Ishikawa (cell line): ENCODE measurements at regions not wholly inside any gene's neighbourhood (a gene's known extent, or its start where the extent isn't known, plus 50 kb on each side); places are given as distances from the start of the nearest gene placed in this dataset.

ENCODE experiments used
- CEBPB ChIP-seq: IDR thresholded peaks from 2 replicates; pipeline ENCODE4 v1.6.1; 2012
- CREB1 ChIP-seq: IDR thresholded peaks from 2 replicates; pipeline ENCODE4 v1.6.1; 2012; ENCODE audit warnings: low read depth
- EGR1 ChIP-seq: IDR thresholded peaks from 2 replicates; pipeline ENCODE4 v1.6.1; 2012
- EP300 ChIP-seq: IDR thresholded peaks from 2 replicates; pipeline ENCODE4 v1.6.1; 2012; ENCODE audit warnings: borderline replicate concordance
- FOXM1 ChIP-seq: IDR thresholded peaks from 2 replicates; pipeline ENCODE4 v1.6.1; 2012; ENCODE audit warnings: low read depth, borderline replicate concordance
- MAX ChIP-seq: IDR thresholded peaks from 2 replicates; pipeline ENCODE4 v1.6.1; 2012
- NFIC ChIP-seq: IDR thresholded peaks from 2 replicates; pipeline ENCODE4 v1.6.1; 2012
- RAD21 ChIP-seq: IDR thresholded peaks from 2 replicates; pipeline ENCODE4 v1.6.1; 2012; ENCODE audit warnings: low read depth
- TAF1 ChIP-seq: IDR thresholded peaks from 2 replicates; pipeline ENCODE4 v1.6.1; 2012; ENCODE audit warnings: low read depth, mild to moderate bottlenecking
- TCF12 ChIP-seq: IDR thresholded peaks from 2 replicates; pipeline ENCODE4 v1.6.1; 2012; ENCODE audit warnings: low read depth
- TEAD4 ChIP-seq: IDR thresholded peaks from 2 replicates; pipeline ENCODE4 v1.6.1; 2012
- YY1 ChIP-seq: IDR thresholded peaks from 2 replicates; pipeline ENCODE4 v1.6.1; 2012; ENCODE audit warnings: low read depth
- ZBTB7A ChIP-seq: IDR thresholded peaks from 2 replicates; pipeline ENCODE4 v1.6.1; 2012; ENCODE audit warnings: low read depth
- TF ChIP-seq, protein P1 (sequence below): IDR thresholded peaks from 2 replicates; pipeline ENCODE4 v1.6.1; 2012; ENCODE audit warnings: low read depth, mild to moderate bottlenecking
- TF ChIP-seq, protein P2 (sequence below): IDR thresholded peaks from 2 replicates; pipeline ENCODE4 v1.6.1; 2012

DNA sequence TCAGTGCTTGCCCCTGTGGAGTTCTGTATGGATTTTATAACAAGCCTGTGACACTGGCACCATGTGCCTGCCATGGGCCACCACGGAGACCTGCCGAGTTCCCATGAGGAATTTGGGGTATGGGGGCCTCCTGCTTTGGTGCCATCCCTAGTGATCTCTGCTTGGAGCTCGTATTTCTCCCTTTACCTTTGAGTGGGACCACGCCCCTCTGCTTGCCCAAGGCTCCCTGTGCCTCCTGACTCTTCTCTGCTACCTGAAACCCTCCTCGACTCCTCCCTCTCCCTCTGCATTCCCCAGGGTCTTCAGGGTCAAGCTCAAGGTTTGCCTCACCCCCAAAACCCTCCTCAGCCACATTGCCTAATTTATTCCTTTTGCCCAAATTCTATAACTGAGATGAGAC lies 225.0 kb downstream of the BUB3 start:
- TF ChIP-seq, protein P1, sequence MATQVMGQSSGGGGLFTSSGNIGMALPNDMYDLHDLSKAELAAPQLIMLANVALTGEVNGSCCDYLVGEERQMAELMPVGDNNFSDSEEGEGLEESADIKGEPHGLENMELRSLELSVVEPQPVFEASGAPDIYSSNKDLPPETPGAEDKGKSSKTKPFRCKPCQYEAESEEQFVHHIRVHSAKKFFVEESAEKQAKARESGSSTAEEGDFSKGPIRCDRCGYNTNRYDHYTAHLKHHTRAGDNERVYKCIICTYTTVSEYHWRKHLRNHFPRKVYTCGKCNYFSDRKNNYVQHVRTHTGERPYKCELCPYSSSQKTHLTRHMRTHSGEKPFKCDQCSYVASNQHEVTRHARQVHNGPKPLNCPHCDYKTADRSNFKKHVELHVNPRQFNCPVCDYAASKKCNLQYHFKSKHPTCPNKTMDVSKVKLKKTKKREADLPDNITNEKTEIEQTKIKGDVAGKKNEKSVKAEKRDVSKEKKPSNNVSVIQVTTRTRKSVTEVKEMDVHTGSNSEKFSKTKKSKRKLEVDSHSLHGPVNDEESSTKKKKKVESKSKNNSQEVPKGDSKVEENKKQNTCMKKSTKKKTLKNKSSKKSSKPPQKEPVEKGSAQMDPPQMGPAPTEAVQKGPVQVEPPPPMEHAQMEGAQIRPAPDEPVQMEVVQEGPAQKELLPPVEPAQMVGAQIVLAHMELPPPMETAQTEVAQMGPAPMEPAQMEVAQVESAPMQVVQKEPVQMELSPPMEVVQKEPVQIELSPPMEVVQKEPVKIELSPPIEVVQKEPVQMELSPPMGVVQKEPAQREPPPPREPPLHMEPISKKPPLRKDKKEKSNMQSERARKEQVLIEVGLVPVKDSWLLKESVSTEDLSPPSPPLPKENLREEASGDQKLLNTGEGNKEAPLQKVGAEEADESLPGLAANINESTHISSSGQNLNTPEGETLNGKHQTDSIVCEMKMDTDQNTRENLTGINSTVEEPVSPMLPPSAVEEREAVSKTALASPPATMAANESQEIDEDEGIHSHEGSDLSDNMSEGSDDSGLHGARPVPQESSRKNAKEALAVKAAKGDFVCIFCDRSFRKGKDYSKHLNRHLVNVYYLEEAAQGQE: no peak
- TF ChIP-seq NFIC (no peak), TCF12 (no peak)

DNA sequence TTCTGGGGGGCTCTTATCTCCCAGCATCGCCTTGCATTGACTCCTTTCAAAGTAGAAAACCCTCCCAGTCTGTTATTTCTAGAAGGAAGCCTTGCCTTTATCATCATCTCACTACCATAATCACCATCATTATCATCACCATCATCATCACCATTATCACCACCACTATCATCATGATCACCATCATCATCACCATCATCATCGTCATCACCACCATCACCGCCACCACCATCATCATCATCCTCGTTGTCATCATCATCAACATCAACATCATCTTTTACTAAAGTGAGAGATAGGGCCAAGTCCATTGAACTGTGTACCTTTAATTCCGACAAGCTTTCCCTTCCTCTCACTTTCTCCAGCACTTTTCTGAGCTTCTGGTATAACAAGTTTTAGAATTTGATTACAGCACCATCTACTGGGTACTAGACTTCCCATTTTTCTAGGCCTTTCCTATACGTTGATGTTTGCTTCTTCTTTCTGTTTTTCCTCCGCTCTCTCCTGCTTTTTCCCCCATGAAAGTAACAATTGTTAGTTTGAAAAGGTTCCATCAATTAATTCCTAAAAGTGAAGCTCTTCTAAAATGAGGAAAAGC lies 226.4 kb downstream of the BUB3 start:
- TF ChIP-seq CREB1 (no peak), YY1 (no peak), RAD21 (peak; percentile 71), MAX (no peak)
- TF ChIP-seq, protein P2, sequence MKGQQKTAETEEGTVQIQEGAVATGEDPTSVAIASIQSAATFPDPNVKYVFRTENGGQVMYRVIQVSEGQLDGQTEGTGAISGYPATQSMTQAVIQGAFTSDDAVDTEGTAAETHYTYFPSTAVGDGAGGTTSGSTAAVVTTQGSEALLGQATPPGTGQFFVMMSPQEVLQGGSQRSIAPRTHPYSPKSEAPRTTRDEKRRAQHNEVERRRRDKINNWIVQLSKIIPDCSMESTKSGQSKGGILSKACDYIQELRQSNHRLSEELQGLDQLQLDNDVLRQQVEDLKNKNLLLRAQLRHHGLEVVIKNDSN: no peak
- TF ChIP-seq, protein P1: no peak

- TF ChIP-seq CEBPB: no peak
- TF ChIP-seq ZBTB7A: no peak
- no peak for TF ChIP-seq EP300
- no peak for TF ChIP-seq MAX
- TF ChIP-seq, protein P2: no peak
- TF ChIP-seq, protein P1: no peak
- no peak for TF ChIP-seq EGR1
- no peak for TF ChIP-seq NFIC
- TF ChIP-seq CREB1: no peak
- no peak for TF ChIP-seq RAD21
- TF ChIP-seq YY1: no peak
- TF ChIP-seq TCF12: no peak
- no peak for TF ChIP-seq TEAD4
- TF ChIP-seq FOXM1: no peak
- no peak for TF ChIP-seq TAF1
Measured at GRCh38 chr10:123381224-123381623, 227.0 kb downstream of the BUB3 start.

GRCh38 chr10:123382491-123382890 lies 228.3 kb downstream of the BUB3 start:
- TF ChIP-seq, protein P1: no peak
- TF ChIP-seq TAF1 (no peak), EGR1 (no peak), MAX (no peak), ZBTB7A (no peak), TCF12 (no peak), YY1 (no peak), NFIC (no peak), RAD21 (no peak), CREB1 (no peak), FOXM1 (no peak)
- TF ChIP-seq, protein P2: no peak
